GM12864 (cell line): ENCODE measurements at regions not wholly inside any gene's neighbourhood (a gene's known extent, or its start where the extent isn't known, plus 50 kb on each side); places are given as distances from the start of the nearest gene placed in this dataset.
"Not testable (repeated sequence)": the region's sequence is repeated elsewhere in the genome, so short reads cannot be mapped to it uniquely, and the experiment has no call there.

Experiments used
- DNase-seq: peaks from one replicate; pipeline ENCODE4 v3.0.0-alpha.2; 2011; ENCODE audit warnings: low read depth
- H3K4me3 ChIP-seq: 2 replicates; pipeline ENCODE4 v1.5.1; 2011; ENCODE audit warnings: mild to moderate bottlenecking, low read depth, low read length, control low read depth
- CTCF ChIP-seq: IDR thresholded peaks from 2 replicates; pipeline ENCODE4 v1.5.1; 2011; ENCODE audit warnings: low read depth, mild to moderate bottlenecking, moderate library complexity, low read length, control low read depth, inconsistent platforms; ENCODE audit errors: missing control alignments

DNA sequence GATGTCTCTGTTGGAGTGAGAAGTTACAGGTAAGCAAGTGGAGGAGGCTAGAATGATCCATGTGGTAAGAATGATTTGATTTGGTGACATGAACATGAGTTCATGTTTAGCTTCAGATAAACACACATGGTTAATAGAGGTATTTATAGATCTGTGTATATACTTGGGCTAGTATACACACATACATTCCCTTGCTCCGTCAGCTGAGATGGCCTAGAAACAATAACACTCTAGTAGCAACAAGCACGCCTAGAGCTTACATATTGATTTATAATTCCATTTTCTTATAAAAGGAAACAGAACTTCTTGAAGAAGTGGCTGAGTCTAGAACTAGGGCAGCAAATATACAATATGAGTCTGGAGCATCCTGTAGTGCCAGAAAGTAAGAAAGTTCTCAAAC, 223.0 kb downstream of the RND3 start:
- DNase-seq, result no peak
- H3K4me3 ChIP-seq, result no peak overlapping the region
- TF ChIP-seq CTCF, result no peak

DNA sequence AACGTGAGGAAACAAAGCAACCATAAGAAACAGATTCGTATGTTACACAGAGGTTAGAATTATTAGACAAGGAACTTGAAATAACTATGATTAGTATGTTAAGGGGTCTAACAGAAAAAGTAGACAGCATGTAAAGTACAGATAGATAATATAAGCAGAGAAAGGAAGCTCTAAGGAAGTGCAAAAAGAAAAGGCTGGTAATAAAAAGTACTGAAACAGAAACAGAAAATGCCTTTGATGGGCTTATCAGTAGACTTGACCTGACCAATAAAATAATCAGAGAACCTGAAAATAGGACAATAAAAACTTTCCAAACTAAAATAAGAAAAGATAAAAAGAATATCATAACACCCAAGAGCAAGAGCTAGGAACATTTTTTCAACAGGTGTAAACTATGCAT, 225.8 kb downstream of the RND3 start:
- no peak overlapping the region for H3K4me3 ChIP-seq
- no peak for TF ChIP-seq CTCF
- DNase-seq, result no peak

DNA sequence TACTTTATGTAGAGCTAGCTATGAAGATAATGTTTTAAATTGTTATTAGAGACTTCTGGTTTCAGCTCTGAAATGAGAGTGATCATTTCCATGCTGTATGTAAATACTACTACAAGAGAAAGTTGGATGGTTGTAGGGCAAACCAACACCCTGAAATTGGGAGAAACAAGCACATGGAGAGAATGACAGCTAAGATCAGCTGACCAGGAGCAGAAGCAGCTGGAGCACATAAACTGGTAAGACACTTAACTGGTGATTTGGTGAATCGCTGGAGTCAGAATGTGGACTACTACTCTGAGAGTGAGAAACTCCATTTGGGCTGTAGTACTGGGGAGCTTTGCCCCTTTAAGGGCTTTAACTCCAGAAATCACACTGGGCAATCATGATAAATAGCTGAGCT, 226.8 kb downstream of the RND3 start:
- no peak for TF ChIP-seq CTCF
- H3K4me3 ChIP-seq, result no peak overlapping the region
- no peak for DNase-seq

- no peak for DNase-seq
- TF ChIP-seq CTCF, result no peak
- H3K4me3 ChIP-seq, result no peak overlapping the region
Observed at GRCh38 chr2:150259746-150260145, 227.7 kb downstream of the RND3 start.

- TF ChIP-seq CTCF, result no peak
- no peak overlapping the region for H3K4me3 ChIP-seq
- DNase-seq, result no peak
Observed at GRCh38 chr2:150258781-150259307, 228.6 kb downstream of the RND3 start.

- no peak for DNase-seq
- H3K4me3 ChIP-seq, result no peak overlapping the region
- TF ChIP-seq CTCF, result no peak
Observed at GRCh38 chr2:150256736-150257135, 230.7 kb downstream of the RND3 start.

GRCh38 chr2:150255528-150255927, 231.9 kb downstream of the RND3 start:
- no peak for TF ChIP-seq CTCF
- no peak for DNase-seq
- H3K4me3 ChIP-seq, result no peak overlapping the region

DNA sequence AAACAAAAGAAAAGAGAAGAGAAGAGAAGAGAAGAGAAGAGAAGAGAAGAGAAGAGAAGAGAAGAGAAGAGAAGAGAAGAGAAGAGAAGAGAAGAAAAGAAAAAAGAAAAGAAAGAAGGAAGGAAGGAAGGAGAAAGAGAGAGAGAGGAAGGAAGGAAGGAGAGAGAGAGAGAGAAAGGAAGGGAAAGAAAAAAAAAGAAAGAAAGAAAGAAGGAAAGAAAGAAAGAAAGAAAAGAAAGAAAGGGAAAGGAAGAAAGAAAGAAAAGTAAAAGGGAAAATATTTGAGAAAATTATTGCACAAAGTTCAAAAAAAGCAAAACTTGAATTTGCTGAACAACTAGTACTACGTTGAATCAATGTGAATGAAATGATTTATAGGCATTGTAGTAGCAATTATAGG, 237.7 kb downstream of the RND3 start:
- DNase-seq, H3K4me3 ChIP-seq: not testable (repeated sequence)
